Ishikawa (cell line): ENCODE measurements at regions not wholly inside any gene's neighbourhood (a gene's known extent, or its start where the extent isn't known, plus 50 kb on each side); places are given as distances from the start of the nearest gene placed in this dataset.

Experiments
- CEBPB ChIP-seq: IDR thresholded peaks from 2 replicates; pipeline ENCODE4 v1.6.1; 2012
- CREB1 ChIP-seq: IDR thresholded peaks from 2 replicates; pipeline ENCODE4 v1.6.1; 2012; ENCODE audit warnings: low read depth
- EGR1 ChIP-seq: IDR thresholded peaks from 2 replicates; pipeline ENCODE4 v1.6.1; 2012
- NFIC ChIP-seq: IDR thresholded peaks from 2 replicates; pipeline ENCODE4 v1.6.1; 2012
- RAD21 ChIP-seq: IDR thresholded peaks from 2 replicates; pipeline ENCODE4 v1.6.1; 2012; ENCODE audit warnings: low read depth
- YY1 ChIP-seq: IDR thresholded peaks from 2 replicates; pipeline ENCODE4 v1.6.1; 2012; ENCODE audit warnings: low read depth
- ZBTB7A ChIP-seq: IDR thresholded peaks from 2 replicates; pipeline ENCODE4 v1.6.1; 2012; ENCODE audit warnings: low read depth
- TF ChIP-seq, protein P1 (sequence below): IDR thresholded peaks from 2 replicates; pipeline ENCODE4 v1.6.1; 2012
- TF ChIP-seq, protein P2 (sequence below): IDR thresholded peaks from 2 replicates; pipeline ENCODE4 v1.6.1; 2012; ENCODE audit warnings: low read depth, mild to moderate bottlenecking

DNA sequence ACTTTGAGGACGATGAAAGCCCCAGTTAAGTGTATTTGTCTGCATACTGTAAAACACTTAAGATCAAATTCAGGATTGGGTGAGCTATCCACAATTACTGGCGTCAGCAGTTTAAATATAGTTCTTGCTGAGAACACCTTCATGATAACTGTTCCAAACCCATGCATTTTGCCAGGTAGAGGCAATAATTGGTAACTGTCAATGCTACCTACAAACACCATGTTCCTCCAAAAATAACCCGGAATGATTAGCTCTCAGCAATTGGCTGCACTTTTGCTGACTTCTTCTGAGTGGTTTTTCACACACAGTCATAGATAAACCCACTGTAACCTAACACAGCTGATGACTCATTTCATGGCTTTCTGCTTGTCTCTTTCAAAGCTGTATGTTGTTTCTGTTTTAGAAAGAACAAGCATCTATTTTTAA is 1358.6 kb upstream of the GJE1 start:
- TF ChIP-seq RAD21 (no peak), ZBTB7A (no peak), CEBPB (no peak), NFIC (no peak), YY1 (no peak), CREB1 (no peak), EGR1 (no peak)
- TF ChIP-seq, protein P1, sequence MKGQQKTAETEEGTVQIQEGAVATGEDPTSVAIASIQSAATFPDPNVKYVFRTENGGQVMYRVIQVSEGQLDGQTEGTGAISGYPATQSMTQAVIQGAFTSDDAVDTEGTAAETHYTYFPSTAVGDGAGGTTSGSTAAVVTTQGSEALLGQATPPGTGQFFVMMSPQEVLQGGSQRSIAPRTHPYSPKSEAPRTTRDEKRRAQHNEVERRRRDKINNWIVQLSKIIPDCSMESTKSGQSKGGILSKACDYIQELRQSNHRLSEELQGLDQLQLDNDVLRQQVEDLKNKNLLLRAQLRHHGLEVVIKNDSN, result no peak
- TF ChIP-seq, protein P2, sequence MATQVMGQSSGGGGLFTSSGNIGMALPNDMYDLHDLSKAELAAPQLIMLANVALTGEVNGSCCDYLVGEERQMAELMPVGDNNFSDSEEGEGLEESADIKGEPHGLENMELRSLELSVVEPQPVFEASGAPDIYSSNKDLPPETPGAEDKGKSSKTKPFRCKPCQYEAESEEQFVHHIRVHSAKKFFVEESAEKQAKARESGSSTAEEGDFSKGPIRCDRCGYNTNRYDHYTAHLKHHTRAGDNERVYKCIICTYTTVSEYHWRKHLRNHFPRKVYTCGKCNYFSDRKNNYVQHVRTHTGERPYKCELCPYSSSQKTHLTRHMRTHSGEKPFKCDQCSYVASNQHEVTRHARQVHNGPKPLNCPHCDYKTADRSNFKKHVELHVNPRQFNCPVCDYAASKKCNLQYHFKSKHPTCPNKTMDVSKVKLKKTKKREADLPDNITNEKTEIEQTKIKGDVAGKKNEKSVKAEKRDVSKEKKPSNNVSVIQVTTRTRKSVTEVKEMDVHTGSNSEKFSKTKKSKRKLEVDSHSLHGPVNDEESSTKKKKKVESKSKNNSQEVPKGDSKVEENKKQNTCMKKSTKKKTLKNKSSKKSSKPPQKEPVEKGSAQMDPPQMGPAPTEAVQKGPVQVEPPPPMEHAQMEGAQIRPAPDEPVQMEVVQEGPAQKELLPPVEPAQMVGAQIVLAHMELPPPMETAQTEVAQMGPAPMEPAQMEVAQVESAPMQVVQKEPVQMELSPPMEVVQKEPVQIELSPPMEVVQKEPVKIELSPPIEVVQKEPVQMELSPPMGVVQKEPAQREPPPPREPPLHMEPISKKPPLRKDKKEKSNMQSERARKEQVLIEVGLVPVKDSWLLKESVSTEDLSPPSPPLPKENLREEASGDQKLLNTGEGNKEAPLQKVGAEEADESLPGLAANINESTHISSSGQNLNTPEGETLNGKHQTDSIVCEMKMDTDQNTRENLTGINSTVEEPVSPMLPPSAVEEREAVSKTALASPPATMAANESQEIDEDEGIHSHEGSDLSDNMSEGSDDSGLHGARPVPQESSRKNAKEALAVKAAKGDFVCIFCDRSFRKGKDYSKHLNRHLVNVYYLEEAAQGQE, result no peak
